Naive thymus-derived CD8-positive, alpha-beta T cell (primary cell): ENCODE measurements at regions not wholly inside any gene's neighbourhood (a gene's known extent, or its start where the extent isn't known, plus 50 kb on each side); places are given as distances from the start of the nearest gene placed in this dataset.

Source experiments
- ATAC-seq, 2 donors: fragments of 150-1000 bp; cut with Tn5 transposase in 1 of 2; sonication (Bioruptor Pico), chemical (Tn5 transposase) in 1 of 2; 1 replicate in 1 of 2; 2 replicates in 1 of 2; pipeline ENCODE4 v1.10.0; 2021; ENCODE audit warnings: mild to moderate bottlenecking in 2 of 2, moderate library complexity in 2 of 2
- POLR2A ChIA-PET: fragments of 350-600 bp; sonication (Branson Sonifier 250); formaldehyde crosslinking; loops from one replicate; lab custom pipeline; 2021; ENCODE audit warnings: antibody characterized with exemption; lab: Charles Lee
- DNase-seq, 10 donors: peaks; one replicate each; pipeline versions ENCODE4 v3.0.0 to v3.0.0-alpha.2; 2020 to 2022
- H3K27ac Mint-ChIP-seq, 10 donors: one replicate each; pipeline ENCODE4 v1.8.0; 2020 to 2022; ENCODE audit warnings: mild to moderate bottlenecking in 10 of 10, mixed read lengths in 10 of 10, moderate library complexity in 4 of 10, inconsistent platforms in 1 of 10
- H3K27me3 Mint-ChIP-seq, 5 donors: one replicate each; pipeline ENCODE4 v1.8.0; 2021 to 2022; ENCODE audit warnings: mixed read lengths in 5 of 5
- H3K36me3 Mint-ChIP-seq, 3 donors: one replicate each; pipeline ENCODE4 v1.8.0; 2020 to 2022; ENCODE audit warnings: mixed read lengths in 3 of 3, mild to moderate bottlenecking in 2 of 3, inconsistent platforms in 1 of 3
- H3K4me1 Mint-ChIP-seq, 4 donors: one replicate each; pipeline ENCODE4 v1.8.0; 2021 to 2022; ENCODE audit warnings: mixed read lengths in 4 of 4
- H3K4me3 Mint-ChIP-seq, 10 donors: one replicate each; pipeline ENCODE4 v1.8.0; 2020 to 2022; ENCODE audit warnings: mild to moderate bottlenecking in 10 of 10, mixed read lengths in 10 of 10, moderate library complexity in 6 of 10, inconsistent platforms in 1 of 10
- H3K9me3 Mint-ChIP-seq, 9 donors: one replicate each; pipeline ENCODE4 v1.8.0; 2020 to 2022; ENCODE audit warnings: mixed read lengths in 9 of 9, mild to moderate bottlenecking in 3 of 9, inconsistent platforms in 1 of 9, moderate library complexity in 1 of 9

DNA sequence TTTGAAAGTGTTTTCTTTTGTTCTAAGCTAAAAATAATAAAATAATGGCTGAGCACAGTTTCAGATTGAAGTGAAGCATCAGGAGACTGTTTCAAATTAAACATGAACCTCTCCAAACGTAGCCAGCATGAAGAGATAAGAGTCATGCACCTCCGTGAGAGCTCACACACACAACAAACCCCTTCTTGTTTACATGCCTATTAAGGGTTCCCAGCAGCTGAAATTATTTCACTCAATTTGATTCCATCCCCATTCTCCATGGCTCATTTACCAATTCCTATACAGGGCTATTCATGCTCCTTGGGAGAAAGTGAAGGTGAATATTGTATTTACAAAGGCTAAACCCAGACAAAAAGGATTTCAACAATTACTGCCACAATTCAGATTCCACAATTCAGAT lies 954.1 kb upstream of the INTU start:
- no peaks in the 10 kb centered on the region for H3K27me3 Mint-ChIP-seq
- no peaks in the 10 kb centered on the region for H3K36me3 Mint-ChIP-seq
- peaks cover 0 to 9% (median under 1%) of the 10 kb centered on the region in 9 donors for H3K9me3 Mint-ChIP-seq
- no peak overlapping the region for H3K27ac Mint-ChIP-seq
- DNase-seq (no peak), ATAC-seq (no peak)
- no peaks in the 10 kb centered on the region for H3K4me1 Mint-ChIP-seq
- POLR2A ChIA-PET = no interaction called here
- H3K4me3 Mint-ChIP-seq = no peak overlapping the region

DNA sequence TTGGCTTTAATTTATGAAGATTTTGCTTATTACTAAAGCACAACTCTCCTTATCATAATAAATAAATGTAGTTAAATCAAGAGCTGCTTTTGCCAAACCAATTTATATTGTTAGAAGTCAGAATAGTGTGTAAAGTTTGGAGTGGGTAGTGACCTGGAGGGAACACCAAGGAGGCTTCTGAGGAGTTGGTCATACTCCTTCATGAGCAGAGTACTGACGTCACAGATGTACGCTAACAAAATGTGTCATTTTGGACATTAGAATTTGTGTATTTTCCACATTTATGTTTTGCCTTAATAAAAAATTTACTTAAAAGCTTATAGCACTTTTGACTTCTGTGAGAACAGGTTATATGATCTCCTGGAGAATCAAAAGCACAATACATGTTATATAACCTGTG lies 953.5 kb upstream of the INTU start:
- Mint-ChIP-seq H3K36me3 (no peaks in the 10 kb centered on the region), H3K4me3 (no peak overlapping the region), H3K27me3 (no peaks in the 10 kb centered on the region), H3K4me1 (no peaks in the 10 kb centered on the region), H3K27ac (no peak overlapping the region), H3K9me3 (peaks cover 0 to 4% (median 1%) of the 10 kb centered on the region in 9 donors)
- POLR2A ChIA-PET = no interaction called here
- ATAC-seq (no peak), DNase-seq (no peak)

DNA sequence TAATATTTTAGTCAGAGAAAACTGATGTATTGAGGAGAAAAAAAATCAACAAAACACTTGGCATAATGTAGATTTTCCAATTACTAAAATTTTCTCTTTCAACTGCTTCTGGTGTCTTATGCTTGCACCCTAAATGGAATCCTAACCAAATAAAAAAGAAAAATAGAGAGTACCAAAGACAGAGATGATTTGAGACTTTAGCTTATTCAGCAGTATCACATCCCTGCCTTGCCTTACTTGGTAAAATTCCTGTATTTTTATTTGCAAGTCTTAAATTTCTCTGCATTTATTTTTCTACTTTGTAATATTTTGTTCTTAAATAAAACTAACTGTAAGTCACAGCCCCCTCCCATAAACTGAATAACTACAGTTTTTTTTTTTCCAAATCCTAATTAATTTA lies 950.5 kb upstream of the INTU start:
- Mint-ChIP-seq H3K36me3 (no peaks in the 10 kb centered on the region), H3K9me3 (peaks cover 0 to 4% (median 0%) of the 10 kb centered on the region in 9 donors), H3K27ac (no peak overlapping the region), H3K4me3 (no peak overlapping the region), H3K27me3 (no peaks in the 10 kb centered on the region), H3K4me1 (no peaks in the 10 kb centered on the region)
- POLR2A ChIA-PET = no interaction called here
- DNase-seq (no peak), ATAC-seq (no peak)

DNA sequence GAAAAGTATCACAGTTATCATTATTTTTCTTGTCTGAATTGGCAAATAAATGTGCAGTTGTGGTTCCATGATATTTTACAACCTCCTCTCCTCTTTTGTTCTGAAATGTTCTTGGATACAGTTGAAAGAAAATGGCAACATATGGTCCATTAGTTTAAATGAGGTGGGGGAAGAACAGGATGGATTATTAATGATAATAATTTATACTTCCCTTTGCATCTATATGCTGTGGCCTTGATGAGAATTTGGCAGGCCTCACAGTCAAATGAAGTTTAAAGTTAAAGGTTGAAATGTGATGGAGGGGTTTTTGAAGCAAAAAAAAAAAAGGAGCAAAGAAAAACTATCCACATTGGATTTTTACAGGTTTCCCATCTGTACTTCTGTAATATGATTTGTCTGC lies 946.3 kb upstream of the INTU start:
- POLR2A ChIA-PET = no interaction called here
- H3K36me3 Mint-ChIP-seq = no peaks in the 10 kb centered on the region
- H3K9me3 Mint-ChIP-seq = peaks cover 0 to 12% (median 0%) of the 10 kb centered on the region in 9 donors
- H3K4me3 Mint-ChIP-seq = no peak overlapping the region
- no peaks in the 10 kb centered on the region for H3K27me3 Mint-ChIP-seq
- no peaks in the 10 kb centered on the region for H3K4me1 Mint-ChIP-seq
- DNase-seq = no peak
- ATAC-seq = no peak
- H3K27ac Mint-ChIP-seq = no peak overlapping the region

DNA sequence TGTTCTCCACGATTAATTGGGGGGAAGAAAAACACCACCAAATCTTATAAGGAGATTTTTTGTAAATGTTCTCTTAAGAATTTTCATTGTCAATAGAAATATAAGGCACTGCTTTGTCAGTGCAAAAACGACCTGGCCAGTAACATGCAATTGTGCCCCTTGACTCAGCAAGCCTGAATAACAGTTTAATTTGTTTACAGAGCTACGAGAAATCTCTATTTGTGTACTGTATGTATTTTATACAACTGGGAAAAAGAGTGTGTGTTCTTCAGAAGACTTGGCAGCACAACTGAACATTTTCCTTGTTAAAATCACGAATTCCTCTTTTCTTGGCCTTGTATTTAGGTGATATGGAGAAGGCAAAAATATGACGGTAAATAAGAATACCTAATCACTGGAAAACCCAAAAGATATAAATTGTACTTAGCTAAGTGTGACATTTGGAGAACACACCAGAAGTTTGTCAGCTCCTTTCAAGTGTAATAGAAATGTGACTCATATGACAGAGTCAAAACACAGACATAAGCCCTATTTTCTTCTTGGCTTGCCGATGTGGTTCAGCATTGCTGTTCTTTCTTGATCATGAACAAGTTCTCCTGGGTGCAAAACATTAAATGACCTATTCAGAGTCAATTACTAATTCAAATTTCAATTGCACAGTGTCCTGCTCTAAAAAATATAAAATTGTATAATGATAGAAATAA lies 945.0 kb upstream of the INTU start:
- no peak overlapping the region for H3K4me3 Mint-ChIP-seq
- H3K4me1 Mint-ChIP-seq = no peaks in the 10 kb centered on the region
- POLR2A ChIA-PET = no interaction called here
- no peaks in the 10 kb centered on the region for H3K27me3 Mint-ChIP-seq
- H3K36me3 Mint-ChIP-seq = no peaks in the 10 kb centered on the region
- no peak overlapping the region for H3K27ac Mint-ChIP-seq
- H3K9me3 Mint-ChIP-seq = peaks cover 0 to 12% (median 0%) of the 10 kb centered on the region in 9 donors
- ATAC-seq = no peak
- DNase-seq = no peak

DNA sequence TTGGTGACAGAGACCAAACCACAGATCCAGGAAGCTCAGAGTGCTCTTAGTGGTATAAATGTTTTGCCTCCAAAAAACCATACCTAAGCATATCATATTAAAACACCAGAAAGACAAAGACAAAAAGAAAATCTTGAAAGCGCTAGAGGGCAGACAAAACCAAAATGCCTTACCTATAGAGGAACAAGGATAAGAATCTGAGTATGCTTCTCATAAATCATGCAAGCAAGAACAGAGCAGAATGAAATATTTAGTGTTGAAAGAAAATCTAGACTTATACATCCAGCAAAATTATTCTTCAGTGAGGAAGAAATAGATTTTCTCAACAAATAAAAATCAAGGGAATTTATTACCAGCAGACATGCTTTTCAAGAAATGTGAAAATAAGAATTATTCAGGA lies 941.0 kb upstream of the INTU start:
- ATAC-seq (no peak), DNase-seq (no peak)
- POLR2A ChIA-PET = no interaction called here
- peaks cover 0 to 26% (median 0%) of the 10 kb centered on the region in 9 donors for H3K9me3 Mint-ChIP-seq
- H3K4me3 Mint-ChIP-seq = no peak overlapping the region
- no peak overlapping the region for H3K27ac Mint-ChIP-seq
- no peaks in the 10 kb centered on the region for H3K36me3 Mint-ChIP-seq
- H3K27me3 Mint-ChIP-seq = no peaks in the 10 kb centered on the region
- no peaks in the 10 kb centered on the region for H3K4me1 Mint-ChIP-seq

DNA sequence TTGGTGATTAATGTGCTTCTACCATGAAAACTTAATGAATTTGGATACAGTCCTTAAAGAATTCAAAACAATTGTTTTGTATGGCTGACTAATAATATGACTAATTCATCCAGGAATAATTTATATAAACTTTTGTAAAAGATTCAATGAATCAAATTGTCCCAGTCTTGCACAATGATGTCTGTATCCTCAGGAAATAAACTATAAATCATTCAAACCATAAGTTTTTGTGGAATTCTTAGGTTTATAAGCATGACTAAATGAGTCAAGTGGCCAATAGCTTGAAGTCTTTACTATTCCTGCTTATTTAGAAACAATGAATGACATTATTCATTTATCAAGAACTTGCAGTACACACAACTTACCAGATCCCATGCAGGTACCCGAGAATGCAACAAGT lies 935.0 kb upstream of the INTU start:
- POLR2A ChIA-PET = no interaction called here
- Mint-ChIP-seq H3K4me3 (no peak overlapping the region), H3K27me3 (no peaks in the 10 kb centered on the region), H3K27ac (no peak overlapping the region), H3K9me3 (peaks cover 0 to 14% (median 3%) of the 10 kb centered on the region in 9 donors), H3K36me3 (no peaks in the 10 kb centered on the region), H3K4me1 (no peaks in the 10 kb centered on the region)
- no peak for ATAC-seq
- DNase-seq = no peak

DNA sequence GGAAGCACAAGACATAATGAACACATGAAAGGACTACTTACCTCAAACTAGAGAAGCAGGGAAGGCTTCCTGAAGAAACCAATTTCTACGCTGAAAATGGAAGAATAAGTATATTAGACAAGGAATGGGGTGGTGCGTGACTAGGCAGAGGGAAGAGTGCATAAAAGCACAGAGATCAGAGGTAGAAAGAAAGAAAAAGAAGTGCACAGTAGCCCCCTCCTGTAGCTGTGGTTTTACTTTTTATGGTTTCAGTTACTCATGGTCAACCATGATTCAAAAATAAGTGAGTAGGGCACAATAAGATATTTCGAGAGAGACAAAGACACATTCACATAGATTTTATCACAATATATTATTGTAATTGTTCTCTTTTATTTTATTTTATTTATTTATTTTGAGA lies 934.5 kb upstream of the INTU start:
- no peak for DNase-seq
- H3K27me3 Mint-ChIP-seq = no peaks in the 10 kb centered on the region
- no peaks in the 10 kb centered on the region for H3K36me3 Mint-ChIP-seq
- H3K9me3 Mint-ChIP-seq = peaks cover 0 to 14% (median 3%) of the 10 kb centered on the region in 9 donors
- no peak for ATAC-seq
- POLR2A ChIA-PET = no interaction called here
- no peak overlapping the region for H3K27ac Mint-ChIP-seq
- no peak overlapping the region for H3K4me3 Mint-ChIP-seq
- no peaks in the 10 kb centered on the region for H3K4me1 Mint-ChIP-seq

DNA sequence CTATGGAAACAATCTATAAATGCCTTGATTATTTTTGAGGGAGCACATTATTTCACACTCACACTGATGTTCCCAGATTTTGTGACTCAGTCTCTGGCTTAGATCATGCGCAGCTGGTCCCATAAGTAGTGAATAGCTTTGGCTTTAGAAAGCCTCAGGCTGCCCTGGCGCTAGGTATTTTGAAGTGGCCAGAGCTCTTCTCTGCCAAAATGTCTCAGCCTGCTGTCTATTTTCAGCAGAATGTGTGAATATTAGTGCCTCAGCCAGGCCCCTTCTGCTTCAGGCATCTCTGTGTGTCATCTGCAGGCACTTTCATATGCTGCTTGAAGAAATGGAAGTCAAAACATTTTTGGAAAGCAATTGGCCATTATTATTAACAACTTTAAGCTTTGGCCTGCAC lies 931.0 kb upstream of the INTU start:
- no peaks in the 10 kb centered on the region for H3K27me3 Mint-ChIP-seq
- H3K4me1 Mint-ChIP-seq = no peaks in the 10 kb centered on the region
- no peak for ATAC-seq
- H3K9me3 Mint-ChIP-seq = peaks cover 0 to 17% (median 3%) of the 10 kb centered on the region in 9 donors
- no peaks in the 10 kb centered on the region for H3K36me3 Mint-ChIP-seq
- no peak overlapping the region for H3K4me3 Mint-ChIP-seq
- H3K27ac Mint-ChIP-seq = no peak overlapping the region
- POLR2A ChIA-PET = no interaction called here
- no peak for DNase-seq

DNA sequence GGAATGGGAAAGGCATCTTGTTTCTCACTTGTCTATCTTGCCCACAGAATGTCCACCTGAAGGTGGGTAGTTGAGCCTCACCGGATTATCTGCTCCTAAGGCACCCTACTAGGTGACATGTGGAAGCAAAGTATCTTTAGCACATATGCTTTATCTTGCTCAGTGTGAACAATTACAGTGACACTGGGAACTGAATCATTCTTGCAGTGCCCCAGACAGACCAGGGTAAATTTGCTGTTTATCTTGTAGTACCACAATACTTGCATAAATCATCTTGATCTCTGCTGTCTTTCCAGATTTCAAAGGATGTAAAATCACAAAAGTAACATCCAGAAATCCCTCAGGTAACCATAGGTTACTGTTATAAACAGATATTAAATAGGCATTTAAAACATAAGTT lies 930.0 kb upstream of the INTU start:
- Mint-ChIP-seq H3K9me3 (peaks cover 0 to 17% (median 3%) of the 10 kb centered on the region in 9 donors), H3K36me3 (no peaks in the 10 kb centered on the region), H3K4me3 (no peak overlapping the region), H3K27ac (no peak overlapping the region), H3K4me1 (no peaks in the 10 kb centered on the region), H3K27me3 (no peaks in the 10 kb centered on the region)
- ATAC-seq (no peak), DNase-seq (no peak)
- POLR2A ChIA-PET = no interaction called here

DNA sequence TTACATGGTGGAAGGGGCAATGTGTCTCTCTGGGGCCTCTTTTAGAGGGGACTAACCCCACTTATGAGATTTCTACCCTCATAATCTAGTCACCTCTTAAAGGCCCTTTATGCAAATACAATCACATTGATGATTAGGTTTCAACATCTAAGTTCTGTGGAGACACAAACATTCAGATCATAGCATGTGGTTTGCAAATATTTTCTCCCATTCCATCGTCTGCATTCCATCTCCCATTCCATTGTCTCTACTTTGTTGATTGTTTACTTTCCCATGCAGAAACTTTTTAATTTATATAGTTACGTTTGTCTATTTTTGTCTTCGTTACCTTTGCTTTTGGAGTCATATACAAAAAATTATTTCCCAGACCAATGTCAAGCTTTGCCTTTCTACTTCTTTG lies 927.5 kb upstream of the INTU start:
- Mint-ChIP-seq H3K9me3 (peaks cover 0 to 12% (median 4%) of the 10 kb centered on the region in 9 donors), H3K4me3 (no peak overlapping the region), H3K36me3 (no peaks in the 10 kb centered on the region), H3K27ac (no peak overlapping the region), H3K4me1 (no peaks in the 10 kb centered on the region), H3K27me3 (no peaks in the 10 kb centered on the region)
- ATAC-seq = no peak
- POLR2A ChIA-PET = no interaction called here
- DNase-seq = no peak

DNA sequence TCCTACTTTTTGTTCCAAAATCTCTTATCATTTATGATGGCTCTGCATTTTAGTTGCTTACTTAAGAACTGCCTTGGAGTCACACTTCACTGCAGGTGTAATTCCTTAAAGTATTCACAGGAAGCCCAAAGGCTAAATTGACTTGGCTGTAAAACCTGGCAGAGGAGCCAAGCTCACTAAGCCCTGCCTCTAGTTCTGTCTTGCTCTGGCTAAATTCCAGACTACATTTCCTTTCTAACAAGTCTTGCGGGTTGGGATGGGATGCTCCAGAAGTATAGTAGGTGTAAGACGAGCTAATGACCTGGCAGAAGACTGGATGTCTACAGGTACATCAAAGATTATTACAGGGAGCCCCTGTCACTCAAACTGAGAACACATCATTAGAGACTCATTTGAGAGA lies 924.0 kb upstream of the INTU start:
- H3K27me3 Mint-ChIP-seq = no peaks in the 10 kb centered on the region
- H3K4me1 Mint-ChIP-seq = no peaks in the 10 kb centered on the region
- ATAC-seq = no peak
- POLR2A ChIA-PET = no interaction called here
- no peaks in the 10 kb centered on the region for H3K36me3 Mint-ChIP-seq
- H3K4me3 Mint-ChIP-seq = no peak overlapping the region
- DNase-seq = no peak
- peaks cover 0 to 19% (median 7%) of the 10 kb centered on the region in 9 donors for H3K9me3 Mint-ChIP-seq
- H3K27ac Mint-ChIP-seq = no peak overlapping the region

DNA sequence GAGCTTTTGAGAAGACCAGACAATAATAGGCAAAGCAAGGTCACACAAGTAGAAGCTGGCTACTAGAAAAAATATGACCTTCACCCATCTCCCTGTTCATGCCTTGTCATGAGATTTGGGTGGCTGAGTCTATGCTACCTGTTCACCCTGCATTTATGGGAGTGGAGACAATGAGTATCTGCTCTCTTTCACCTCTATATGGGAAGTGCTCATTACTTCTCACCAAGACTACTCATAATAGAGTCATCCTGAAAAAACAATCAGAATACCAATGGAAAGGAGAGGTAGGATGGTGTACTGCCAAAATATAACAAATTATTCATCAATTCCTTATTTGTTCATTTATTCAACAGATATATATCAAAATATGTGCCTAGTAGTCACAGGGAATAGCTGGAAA lies 921.8 kb upstream of the INTU start:
- Mint-ChIP-seq H3K9me3 (peaks cover 0 to 15% (median 6%) of the 10 kb centered on the region in 9 donors), H3K36me3 (no peaks in the 10 kb centered on the region), H3K4me3 (no peak overlapping the region), H3K4me1 (no peaks in the 10 kb centered on the region), H3K27ac (no peak overlapping the region), H3K27me3 (no peaks in the 10 kb centered on the region)
- POLR2A ChIA-PET = no interaction called here
- DNase-seq (no peak), ATAC-seq (no peak)

DNA sequence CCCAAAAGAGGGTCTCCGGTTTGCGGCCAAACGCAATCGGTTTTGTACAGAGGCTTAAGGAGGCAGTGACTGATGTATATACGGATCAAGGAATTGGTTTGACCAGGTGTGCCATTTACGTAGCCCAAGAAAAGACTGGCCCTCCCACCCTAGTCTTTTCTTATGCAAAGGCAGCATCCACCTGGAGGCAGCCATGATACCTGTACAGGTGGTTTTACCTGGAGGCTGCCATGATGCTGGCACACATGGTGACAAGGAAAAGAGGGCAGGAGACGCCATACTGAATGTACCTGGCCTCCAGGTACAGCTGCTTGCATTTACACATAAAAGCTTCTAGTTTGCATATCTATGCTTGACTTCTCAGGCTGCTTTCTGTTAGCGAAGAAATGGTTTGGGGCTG lies 917.7 kb upstream of the INTU start:
- DNase-seq (no peak), ATAC-seq (no peak)
- Mint-ChIP-seq H3K27me3 (no peaks in the 10 kb centered on the region), H3K36me3 (peaks cover 0 to 4% (median 0%) of the 10 kb centered on the region in 3 donors), H3K4me3 (no peak overlapping the region), H3K9me3 (peaks cover 0 to 23% (median 7%) of the 10 kb centered on the region in 9 donors), H3K4me1 (no peaks in the 10 kb centered on the region), H3K27ac (no peak overlapping the region)
- POLR2A ChIA-PET = no interaction called here
